ENCODE measurements at regions not wholly inside any gene's neighbourhood (a gene's known extent, or its start where the extent isn't known, plus 50 kb on each side); places are given as distances from the start of the nearest gene placed in this dataset.

DNA sequence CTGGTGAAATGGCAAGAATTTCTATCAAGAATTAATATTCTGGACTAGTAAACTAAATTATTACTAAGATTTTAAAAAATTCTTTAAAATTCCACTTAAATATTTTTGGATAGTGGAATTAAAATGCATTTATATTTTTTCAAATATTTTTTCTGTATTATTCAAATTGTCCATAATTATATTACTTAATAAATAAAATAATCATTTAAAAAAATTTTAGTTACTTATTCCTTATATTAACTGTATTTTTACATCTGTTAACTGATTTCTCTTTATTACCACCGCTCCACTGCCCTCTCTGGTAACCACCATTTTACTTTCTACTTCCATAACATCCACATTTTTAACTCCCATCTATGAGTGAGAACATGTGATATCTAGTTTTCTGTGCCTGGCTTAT, 828.4 kb downstream of the VGLL3 start:
- DNase-seq = no peak

DNA sequence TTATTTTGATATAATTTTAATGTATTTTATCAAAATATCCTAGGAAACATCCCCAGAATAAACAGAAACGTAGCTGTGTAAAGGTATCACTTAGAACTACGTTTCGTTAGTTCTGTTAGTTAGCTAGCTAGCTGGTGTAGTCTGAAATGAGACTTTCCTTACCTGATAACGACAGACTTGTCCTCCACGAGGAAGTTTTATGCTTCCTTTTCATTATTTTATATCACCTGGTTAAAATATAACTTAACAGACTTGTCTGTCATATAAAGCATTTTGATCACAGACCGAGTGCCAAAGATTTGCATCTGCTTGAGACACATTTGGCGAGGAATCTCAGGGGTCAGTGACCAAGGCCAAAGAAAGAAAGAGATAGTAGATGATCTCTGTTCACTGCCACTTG, 829.5 kb downstream of the VGLL3 start:
- no peak for DNase-seq

DNA sequence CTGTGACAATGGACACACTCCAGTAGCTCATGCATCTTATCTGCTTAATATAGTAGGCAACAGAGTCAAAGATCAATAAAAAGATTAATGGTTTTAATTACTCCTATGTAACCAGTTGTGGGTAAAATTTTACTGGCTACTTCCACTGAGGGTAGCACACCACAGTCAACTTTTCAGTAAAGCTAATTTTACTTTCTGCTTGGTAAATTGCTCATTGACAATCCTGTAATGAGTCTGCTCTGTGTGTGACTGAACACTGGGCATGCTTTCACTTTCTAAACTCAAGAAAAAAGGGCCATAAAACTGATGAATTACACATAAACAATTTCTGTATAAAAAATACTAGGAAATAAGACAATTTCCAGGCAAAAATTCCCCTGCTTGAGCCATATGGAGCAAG, 838.3 kb downstream of the VGLL3 start:
- no peak for DNase-seq

DNA sequence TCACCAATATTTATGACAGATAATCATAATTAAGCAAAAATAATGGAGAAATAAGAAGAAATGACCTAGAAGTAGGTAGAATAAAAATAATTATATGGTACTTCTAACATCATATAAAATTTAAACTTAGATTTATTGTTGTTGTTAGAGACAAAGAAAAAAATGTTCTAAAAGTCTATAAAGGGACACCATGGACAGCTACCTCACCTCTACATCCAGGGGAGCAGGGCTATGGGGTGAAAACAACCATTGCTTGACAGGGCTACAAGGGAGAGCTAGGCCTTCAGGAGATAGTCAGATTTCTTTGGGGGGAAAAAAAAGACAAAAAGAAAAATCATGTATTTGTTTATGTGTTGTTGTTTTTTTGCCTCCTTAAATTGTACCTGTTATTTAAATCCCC, 841.9 kb downstream of the VGLL3 start:
- DNase-seq = no peak

DNA sequence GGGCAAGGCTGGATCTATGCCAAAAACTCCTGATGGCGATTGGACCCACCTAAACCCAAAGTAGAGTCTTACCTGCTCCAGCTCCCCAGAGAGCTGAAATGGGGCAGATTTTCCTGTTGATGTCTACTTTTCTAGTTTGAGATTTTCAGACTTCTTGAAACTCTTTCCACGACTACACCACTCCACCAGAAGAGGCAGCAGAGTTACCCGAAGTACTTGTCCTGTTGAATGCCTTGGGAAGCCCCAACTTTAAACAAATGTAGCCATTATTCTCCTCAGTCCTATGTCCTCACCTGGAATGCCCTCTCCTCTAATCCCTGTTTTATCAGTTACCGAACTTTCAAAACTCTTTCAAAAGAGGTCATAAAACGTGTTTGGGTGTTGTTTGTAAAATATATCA, 843.8 kb downstream of the VGLL3 start:
- DNase-seq = no peak

DNA sequence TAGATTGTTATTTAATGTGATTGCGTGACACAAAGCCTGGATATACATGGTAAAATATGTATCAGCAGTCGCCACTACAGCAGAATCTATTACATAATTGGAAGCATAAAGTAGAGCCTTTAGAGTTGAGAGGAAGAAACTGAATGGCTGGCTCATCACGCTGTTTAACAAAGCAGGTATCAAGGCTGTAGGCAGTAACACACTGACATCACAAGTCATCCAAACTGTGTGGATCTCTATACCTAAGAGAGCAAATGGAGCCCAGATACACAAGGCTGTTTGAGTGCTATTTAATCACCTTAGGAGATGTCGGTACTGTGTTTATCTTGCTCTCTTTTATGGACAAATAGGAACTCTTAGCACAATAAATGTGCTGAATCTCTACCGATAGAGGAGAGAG, 864.4 kb downstream of the VGLL3 start:
- no peak for DNase-seq

Measured in NCI-H748 treated with DMSO at 0.1 percent for 48 hours (cell line).